Hypothalamus (tissue), 51 donors: ENCODE measurements at regions not wholly inside any gene's neighbourhood (a gene's known extent, or its start where the extent isn't known, plus 50 kb on each side); places are given as distances from the start of the nearest gene placed in this dataset.

Experiments used
- DNase-seq, 51 donors: peaks; one replicate each; lab custom pipeline; 2025; lab: John Stamatoyannopoulos, UW

DNA sequence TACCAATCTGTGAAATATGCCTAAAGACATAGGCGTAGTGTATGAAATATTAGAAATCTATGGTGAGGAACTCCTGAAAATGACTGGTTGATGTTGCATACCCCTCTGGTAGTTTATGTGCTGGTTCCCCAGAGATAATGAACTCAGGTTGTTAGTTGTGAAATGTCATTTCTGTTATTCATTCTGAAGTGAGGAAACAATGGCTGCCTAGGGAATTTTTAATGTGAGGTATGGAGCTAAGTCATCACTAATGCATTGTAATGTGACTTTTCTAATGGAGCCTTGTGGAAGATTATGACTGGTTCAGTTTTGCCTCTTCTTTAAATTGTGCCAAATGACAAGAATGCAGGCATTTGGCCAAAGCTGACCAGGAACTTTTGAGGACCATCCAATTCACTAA, 61.6 kb upstream of the RAB27B start:
- no peak for DNase-seq

- DNase-seq: no peak
Observed at GRCh38 chr18:54767098-54767497, 61.2 kb upstream of the RAB27B start.

DNA sequence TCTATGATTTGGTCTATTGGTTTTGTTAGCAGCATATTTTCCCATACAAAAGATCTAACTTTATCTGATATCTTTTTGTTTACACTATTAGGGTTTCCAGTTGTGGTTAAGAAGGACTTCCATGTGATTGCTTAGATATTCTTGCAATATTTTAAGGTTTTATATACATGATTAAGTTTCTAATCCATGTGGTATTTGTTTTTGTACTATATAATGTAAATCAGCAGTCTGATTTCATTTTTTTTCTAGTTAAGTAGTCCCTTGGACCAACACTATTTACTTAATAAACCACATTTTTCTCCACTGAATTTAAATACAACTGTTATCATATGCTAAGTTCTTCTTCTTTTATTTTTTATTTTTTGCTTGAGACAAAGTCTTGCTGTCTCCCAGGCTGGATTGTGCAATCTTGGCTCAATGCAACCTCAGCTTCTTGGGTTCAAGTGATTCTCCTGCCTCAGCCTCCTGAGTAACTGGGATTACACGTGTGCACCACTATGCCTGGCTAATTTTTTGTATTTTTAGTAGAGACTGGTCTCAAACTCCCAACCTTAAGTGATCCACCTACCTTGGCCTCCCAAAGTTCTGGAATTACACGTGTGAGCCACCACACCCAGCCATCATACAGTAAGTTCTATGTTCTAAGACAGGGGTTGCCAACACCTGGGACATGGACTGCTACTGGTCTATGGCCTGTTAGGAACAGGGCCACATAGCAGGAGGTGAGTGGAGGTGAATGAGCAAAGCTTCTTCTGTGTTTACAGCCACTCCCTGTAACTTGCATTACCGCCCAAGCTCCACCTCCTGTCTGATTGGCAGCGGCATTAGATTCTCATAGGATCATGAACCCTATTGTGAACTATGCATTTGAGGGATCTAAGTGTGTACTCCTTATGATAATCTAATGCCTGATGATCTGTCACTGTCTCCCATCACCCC, 58.5 kb upstream of the RAB27B start:
- no peak for DNase-seq

- DNase-seq: peak in 1 of 51 donors; percentile 2
Observed at GRCh38 chr18:54772056-54772455, 56.2 kb upstream of the RAB27B start.

DNA sequence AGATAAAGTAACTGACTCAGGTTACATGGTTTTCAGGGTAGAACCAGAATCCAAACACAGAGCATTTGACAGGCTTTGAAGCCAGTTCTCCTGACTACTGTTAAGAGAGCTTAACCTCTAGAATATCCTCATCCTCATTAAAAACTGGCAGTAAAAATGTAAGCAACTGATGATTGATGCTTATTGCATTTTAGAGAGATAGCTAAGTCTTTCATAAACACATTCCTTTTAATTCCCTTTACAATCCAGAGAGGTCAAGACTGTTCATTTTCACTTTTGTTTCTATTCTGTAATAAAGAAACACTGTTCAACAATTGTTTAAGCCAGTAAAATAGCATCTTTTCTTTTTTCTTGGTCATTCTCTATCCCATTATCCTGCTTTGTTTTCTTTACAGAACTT, 53.9 kb upstream of the RAB27B start:
- no peak for DNase-seq

GRCh38 chr18:54774981-54775665, 53.2 kb upstream of the RAB27B start:
- DNase-seq: no peak

DNA sequence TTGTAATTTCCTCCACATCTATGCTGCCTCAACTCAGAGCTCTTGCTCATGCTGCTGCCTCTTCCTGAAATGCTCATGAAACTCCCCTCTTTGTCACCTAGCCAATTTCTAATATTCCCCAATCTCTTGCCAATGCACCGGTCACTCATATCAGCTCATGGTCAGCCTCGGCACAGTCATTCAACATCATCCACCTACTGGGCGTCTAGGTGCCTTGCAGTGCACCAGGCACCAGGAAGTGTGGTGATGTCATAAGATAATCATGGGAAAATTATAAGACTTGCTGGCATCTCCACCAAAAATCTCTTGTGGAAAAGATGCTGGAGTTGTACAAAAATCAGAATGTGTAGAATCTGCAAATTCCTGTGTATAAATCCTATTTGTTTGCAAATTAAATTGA, 52.6 kb upstream of the RAB27B start:
- no peak for DNase-seq

DNA sequence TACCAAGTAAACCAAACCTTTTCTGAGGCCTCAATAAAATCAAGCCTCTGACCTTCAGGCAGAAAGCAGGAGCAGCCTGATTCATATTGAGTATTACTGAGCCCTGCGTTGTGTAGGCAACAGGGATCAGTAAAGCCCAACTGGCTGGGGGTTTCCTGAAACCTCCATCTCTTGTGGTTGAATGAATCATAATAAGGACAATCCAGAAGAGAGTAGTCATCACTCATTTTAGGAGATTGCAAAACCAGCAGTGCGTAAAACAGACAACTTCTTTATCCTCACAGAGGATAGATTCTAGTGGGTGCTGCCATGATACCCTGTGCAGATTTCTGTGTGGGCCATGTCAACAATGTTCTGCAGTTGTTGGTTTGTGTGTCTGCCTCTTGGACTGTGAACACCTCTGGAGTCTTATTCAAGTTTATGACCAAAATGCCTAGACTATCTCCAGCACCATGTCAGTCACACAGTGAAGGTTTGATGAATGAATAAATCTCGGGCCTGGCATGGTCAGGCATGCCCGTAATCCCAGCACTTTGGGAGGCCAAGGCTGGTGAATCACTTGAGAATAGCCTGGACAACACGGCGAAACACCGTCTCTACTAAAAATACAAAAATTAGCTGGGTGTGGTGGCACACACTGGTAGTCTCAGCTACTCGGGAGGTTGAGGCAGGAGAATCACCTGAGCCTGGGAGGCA, 51.8 kb upstream of the RAB27B start:
- no peak for DNase-seq

DNA sequence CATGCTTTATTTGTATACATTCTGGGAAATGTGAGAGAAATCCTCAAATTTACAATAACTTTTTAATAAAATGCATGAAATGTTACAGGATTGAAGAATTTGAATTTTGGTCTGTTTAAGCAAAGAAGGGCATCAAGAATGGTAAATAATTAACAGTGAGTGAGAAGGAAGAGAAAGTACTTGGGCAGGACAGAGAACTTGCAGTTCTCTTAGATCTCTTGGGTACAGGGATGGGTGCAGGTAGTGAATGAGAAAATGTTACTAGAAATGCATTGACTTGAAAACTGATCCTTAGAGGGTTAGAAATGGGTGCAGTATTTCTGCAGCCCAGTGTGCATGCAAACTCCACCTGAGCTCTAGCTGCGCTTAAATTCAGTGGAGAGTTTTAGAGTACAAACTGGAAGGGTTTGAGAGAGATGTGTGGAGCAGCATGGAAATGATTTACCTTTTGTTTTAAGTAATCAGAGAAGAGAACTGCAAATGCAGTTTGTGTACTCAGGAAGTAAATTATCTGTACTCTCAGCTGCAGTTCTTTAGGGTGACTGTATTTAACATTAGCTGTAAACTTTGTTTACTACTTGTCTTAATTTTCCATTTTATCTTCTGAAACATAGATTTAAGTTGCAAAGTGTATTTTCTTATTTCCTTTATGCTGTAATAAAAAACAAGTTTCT, 51.0 kb upstream of the RAB27B start:
- DNase-seq: no peak

GRCh38 chr18:54777989-54778388, 50.3 kb upstream of the RAB27B start:
- DNase-seq: no peak
